WTC11 (cell line): ENCODE measurements at regions not wholly inside any gene's neighbourhood (a gene's known extent, or its start where the extent isn't known, plus 50 kb on each side); places are given as distances from the start of the nearest gene placed in this dataset.

Experiments
- ATAC-seq: fragments of 200-7000 bp; cut with Tn5 transposase; 2 replicates; pipeline ENCODE4 v1.10.0; 2021; ENCODE audit warnings: mild to moderate bottlenecking, moderate library complexity
- CTCF ChIA-PET: fragments of 300-600 bp; sonication (Branson Sonifier 250); formaldehyde crosslinking; loops from one replicate; lab custom pipeline; 2021; ENCODE audit warnings: antibody characterized with exemption; lab: Charles Lee
- POLR2A ChIA-PET: fragments of 350-600 bp; sonication (Branson Sonifier 250); formaldehyde crosslinking; loops from one replicate; lab custom pipeline; 2021; ENCODE audit warnings: antibody characterized with exemption; lab: Charles Lee
- DNase-seq: peaks from one replicate; pipeline ENCODE4 v3.0.0; 2021; ENCODE audit warnings: low spot score
- H3K27ac Mint-ChIP-seq: 2 replicates; pipeline ENCODE4 v1.8.0; 2021; ENCODE audit warnings: mixed read lengths
- H3K27me3 Mint-ChIP-seq: 2 replicates; pipeline ENCODE4 v1.8.0; 2021; ENCODE audit warnings: low read depth, mild to moderate bottlenecking, moderate library complexity, mixed read lengths
- H3K36me3 Mint-ChIP-seq: 2 replicates; pipeline ENCODE4 v1.8.0; 2021; ENCODE audit warnings: mixed read lengths
- H3K4me1 Mint-ChIP-seq: 2 replicates; pipeline ENCODE4 v1.8.0; 2022; ENCODE audit warnings: mixed read lengths
- H3K4me3 Mint-ChIP-seq: 2 replicates; pipeline ENCODE4 v1.8.0; 2021; ENCODE audit warnings: mild to moderate bottlenecking, moderate library complexity, mixed read lengths
- H3K9me3 Mint-ChIP-seq: 2 replicates; pipeline ENCODE4 v1.8.0; 2021; ENCODE audit warnings: mixed read lengths
- ESRRA ChIP-seq: sonication (generic); formaldehyde crosslinking; IDR thresholded peaks from 2 replicates; pipeline ENCODE4 v1.8.1; 2022; ENCODE audit warnings: mild to moderate bottlenecking, missing genetic modification reagents, borderline replicate concordance
- GTF2I ChIP-seq: fragments of 250-450 bp; sonication (Bioruptor Pico); conservative IDR thresholded peaks from 2 replicates; pipeline ENCODE4 v1.4.0; 2021; ENCODE audit warnings: mild to moderate bottlenecking
- IRF2 ChIP-seq: sonication (generic); formaldehyde crosslinking; IDR thresholded peaks from 2 replicates; pipeline ENCODE4 v1.8.0; 2022; ENCODE audit warnings: low read depth, missing genetic modification reagents, borderline replicate concordance
- JAZF1 ChIP-seq: fragments of 250-450 bp; sonication (Bioruptor Pico); IDR thresholded peaks from 2 replicates; pipeline ENCODE4 v1.9.0; 2021; ENCODE audit warnings: moderate library complexity, mild to moderate bottlenecking, inconsistent platforms
- NFE2L1 ChIP-seq: sonication (generic); formaldehyde crosslinking; IDR thresholded peaks from 2 replicates; pipeline ENCODE4 v1.8.1; 2023; ENCODE audit warnings: missing genetic modification reagents
- NFYB ChIP-seq: sonication (generic); formaldehyde crosslinking; conservative IDR thresholded peaks from 2 replicates; pipeline ENCODE4 v1.8.0; 2022; ENCODE audit warnings: low read depth, missing genetic modification reagents
- NR1H2 ChIP-seq: sonication (generic); formaldehyde crosslinking; IDR thresholded peaks from 2 replicates; pipeline ENCODE4 v1.9.0; 2021; ENCODE audit warnings: mild to moderate bottlenecking, moderate library complexity, missing genetic modification reagents
- NR2C2 ChIP-seq: sonication (generic); formaldehyde crosslinking; IDR thresholded peaks from 2 replicates; pipeline ENCODE4 v1.8.0; 2022; ENCODE audit warnings: mild to moderate bottlenecking, missing genetic modification reagents
- TCF7 ChIP-seq: sonication (generic); formaldehyde crosslinking; IDR thresholded peaks from 2 replicates; pipeline ENCODE4 v1.8.0; 2022; ENCODE audit warnings: mild to moderate bottlenecking, low read depth, missing genetic modification reagents, moderate library complexity
- ZNF121 ChIP-seq: sonication (generic); formaldehyde crosslinking; IDR thresholded peaks from 2 replicates; pipeline ENCODE4 v1.8.0; 2023; ENCODE audit warnings: missing genetic modification reagents
- ZNF219 ChIP-seq: sonication (generic); formaldehyde crosslinking; IDR thresholded peaks from 2 replicates; pipeline ENCODE4 v1.8.0; 2023; ENCODE audit warnings: missing genetic modification reagents, mild to moderate bottlenecking, borderline replicate concordance
- ZNF317 ChIP-seq: sonication (generic); formaldehyde crosslinking; IDR thresholded peaks from 2 replicates; pipeline ENCODE4 v1.8.1; 2023; ENCODE audit warnings: low read depth, mild to moderate bottlenecking, moderate library complexity, missing genetic modification reagents, borderline replicate concordance
- TF ChIP-seq, protein P1 (sequence below): sonication (generic); formaldehyde crosslinking; IDR thresholded peaks from 2 replicates; pipeline ENCODE4 v1.8.0; 2022; ENCODE audit warnings: mild to moderate bottlenecking, missing genetic modification reagents
- TF ChIP-seq, protein P2 (sequence below): sonication (generic); formaldehyde crosslinking; IDR thresholded peaks from 2 replicates; pipeline ENCODE4 v1.8.1; 2023; ENCODE audit warnings: mild to moderate bottlenecking, moderate library complexity, missing genetic modification reagents
- TF ChIP-seq, protein P3 (sequence below): sonication (generic); formaldehyde crosslinking; IDR thresholded peaks from 2 replicates; pipeline ENCODE4 v1.8.1; 2023; ENCODE audit warnings: mild to moderate bottlenecking, missing genetic modification reagents
- TF ChIP-seq, protein P4 (sequence below): fragments of 250-450 bp; sonication (Bioruptor Pico); IDR thresholded peaks from 2 replicates; pipeline ENCODE4 v1.9.0; 2021; ENCODE audit warnings: mild to moderate bottlenecking, borderline replicate concordance
- TF ChIP-seq, protein P5 (sequence below): sonication (generic); formaldehyde crosslinking; IDR thresholded peaks from 2 replicates; pipeline ENCODE4 v1.8.1; 2022; ENCODE audit warnings: missing genetic modification reagents, borderline replicate concordance
- TF ChIP-seq, protein P6 (sequence below): sonication (generic); formaldehyde crosslinking; IDR thresholded peaks from 2 replicates; pipeline ENCODE4 v1.8.1; 2023; ENCODE audit warnings: mild to moderate bottlenecking, missing genetic modification reagents, borderline replicate concordance

DNA sequence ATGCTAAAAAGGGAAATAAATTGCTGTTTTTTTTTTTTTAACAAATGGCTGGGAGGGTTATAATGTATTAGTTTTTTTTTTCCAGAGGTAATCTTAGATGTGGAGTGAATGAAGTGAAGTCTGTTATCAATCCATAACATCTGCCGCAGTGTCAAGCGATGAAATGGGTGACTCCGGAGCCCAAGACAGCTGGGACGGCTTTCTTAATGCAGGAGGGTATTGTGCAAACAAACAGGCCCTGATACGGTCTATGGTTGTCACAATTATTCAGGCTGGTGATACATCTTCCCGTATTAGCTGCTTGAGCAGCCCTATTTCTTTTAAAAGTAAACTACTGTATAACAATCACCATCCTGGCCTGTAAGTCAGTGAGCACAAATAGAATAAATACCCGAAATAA, 1231.2 kb downstream of the GATA3 start:
- no peaks in the 10 kb centered on the region for H3K27me3 Mint-ChIP-seq
- ATAC-seq (no peak), DNase-seq (no peak)
- no peak overlapping the region for H3K4me3 Mint-ChIP-seq
- TF ChIP-seq, protein P1, sequence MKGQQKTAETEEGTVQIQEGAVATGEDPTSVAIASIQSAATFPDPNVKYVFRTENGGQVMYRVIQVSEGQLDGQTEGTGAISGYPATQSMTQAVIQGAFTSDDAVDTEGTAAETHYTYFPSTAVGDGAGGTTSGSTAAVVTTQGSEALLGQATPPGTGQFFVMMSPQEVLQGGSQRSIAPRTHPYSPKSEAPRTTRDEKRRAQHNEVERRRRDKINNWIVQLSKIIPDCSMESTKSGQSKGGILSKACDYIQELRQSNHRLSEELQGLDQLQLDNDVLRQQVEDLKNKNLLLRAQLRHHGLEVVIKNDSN: no peak
- TF ChIP-seq NFYB (CRISPR knock-in tag) (no peak), NR2C2 (no peak), ESRRA (CRISPR knock-in tag) (no peak), TCF7 (no peak), IRF2 (CRISPR knock-in tag) (no peak), ZNF219 (no peak), NR1H2 (no peak)
- TF ChIP-seq, protein P2, sequence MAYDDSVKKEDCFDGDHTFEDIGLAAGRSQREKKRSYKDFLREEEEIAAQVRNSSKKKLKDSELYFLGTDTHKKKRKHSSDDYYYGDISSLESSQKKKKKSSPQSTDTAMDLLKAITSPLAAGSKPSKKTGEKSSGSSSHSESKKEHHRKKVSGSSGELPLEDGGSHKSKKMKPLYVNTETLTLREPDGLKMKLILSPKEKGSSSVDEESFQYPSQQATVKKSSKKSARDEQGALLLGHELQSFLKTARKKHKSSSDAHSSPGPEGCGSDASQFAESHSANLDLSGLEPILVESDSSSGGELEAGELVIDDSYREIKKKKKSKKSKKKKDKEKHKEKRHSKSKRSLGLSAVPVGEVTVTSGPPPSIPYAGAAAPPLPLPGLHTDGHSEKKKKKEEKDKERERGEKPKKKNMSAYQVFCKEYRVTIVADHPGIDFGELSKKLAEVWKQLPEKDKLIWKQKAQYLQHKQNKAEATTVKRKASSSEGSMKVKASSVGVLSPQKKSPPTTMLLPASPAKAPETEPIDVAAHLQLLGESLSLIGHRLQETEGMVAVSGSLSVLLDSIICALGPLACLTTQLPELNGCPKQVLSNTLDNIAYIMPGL (CRISPR knock-in tag): no peak
- TF ChIP-seq, protein P3, sequence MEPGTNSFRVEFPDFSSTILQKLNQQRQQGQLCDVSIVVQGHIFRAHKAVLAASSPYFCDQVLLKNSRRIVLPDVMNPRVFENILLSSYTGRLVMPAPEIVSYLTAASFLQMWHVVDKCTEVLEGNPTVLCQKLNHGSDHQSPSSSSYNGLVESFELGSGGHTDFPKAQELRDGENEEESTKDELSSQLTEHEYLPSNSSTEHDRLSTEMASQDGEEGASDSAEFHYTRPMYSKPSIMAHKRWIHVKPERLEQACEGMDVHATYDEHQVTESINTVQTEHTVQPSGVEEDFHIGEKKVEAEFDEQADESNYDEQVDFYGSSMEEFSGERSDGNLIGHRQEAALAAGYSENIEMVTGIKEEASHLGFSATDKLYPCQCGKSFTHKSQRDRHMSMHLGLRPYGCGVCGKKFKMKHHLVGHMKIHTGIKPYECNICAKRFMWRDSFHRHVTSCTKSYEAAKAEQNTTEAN: no peak
- H3K4me1 Mint-ChIP-seq: no peaks in the 10 kb centered on the region
- peaks cover 8% of the 10 kb centered on the region for H3K9me3 Mint-ChIP-seq
- ChIA-PET POLR2A (no interaction called here), CTCF (no interaction called here)
- no peak overlapping the region for H3K27ac Mint-ChIP-seq
- H3K36me3 Mint-ChIP-seq: no peaks in the 10 kb centered on the region

DNA sequence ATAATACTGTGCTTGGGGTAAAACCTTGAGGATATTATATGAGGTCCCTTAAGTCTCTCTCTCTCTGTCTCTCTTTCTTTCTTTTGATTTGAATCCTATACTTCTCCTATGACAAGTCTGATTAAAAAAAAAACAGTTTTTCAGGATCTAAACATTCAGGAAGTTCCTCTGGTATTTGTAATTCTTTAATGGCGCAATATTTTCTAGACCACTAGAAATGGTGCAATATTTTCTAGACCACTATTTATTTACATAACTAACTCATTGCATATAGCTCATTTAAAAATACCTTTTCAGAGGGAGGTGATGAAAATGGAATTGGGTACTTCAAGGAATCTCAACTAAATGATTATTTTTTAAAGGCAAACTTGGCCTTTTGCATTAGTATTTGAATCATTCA, 1235.3 kb downstream of the GATA3 start:
- POLR2A ChIA-PET: no interaction called here
- CTCF ChIA-PET: no interaction called here
- Mint-ChIP-seq H3K4me1 (peaks cover 9% of the 10 kb centered on the region), H3K4me3 (no peak overlapping the region), H3K9me3 (0 out of 2 replicates have a peak, but pooled peaks cover 3% of the 10 kb centered on the region), H3K36me3 (no peaks in the 10 kb centered on the region), H3K27ac (no peak overlapping the region), H3K27me3 (peaks cover 3% of the 10 kb centered on the region; the same call in 1 of the 2 replicates)
- ATAC-seq (no peak), DNase-seq (no peak)
- TF ChIP-seq NFE2L1 (CRISPR knock-in tag) (no peak), ZNF317 (CRISPR knock-in tag) (no peak), ZNF121 (CRISPR knock-in tag) (no peak), GTF2I (CRISPR knock-in tag) (no peak), JAZF1 (CRISPR knock-in tag) (no peak), NFYB (CRISPR knock-in tag) (no peak)
- TF ChIP-seq, protein P4, sequence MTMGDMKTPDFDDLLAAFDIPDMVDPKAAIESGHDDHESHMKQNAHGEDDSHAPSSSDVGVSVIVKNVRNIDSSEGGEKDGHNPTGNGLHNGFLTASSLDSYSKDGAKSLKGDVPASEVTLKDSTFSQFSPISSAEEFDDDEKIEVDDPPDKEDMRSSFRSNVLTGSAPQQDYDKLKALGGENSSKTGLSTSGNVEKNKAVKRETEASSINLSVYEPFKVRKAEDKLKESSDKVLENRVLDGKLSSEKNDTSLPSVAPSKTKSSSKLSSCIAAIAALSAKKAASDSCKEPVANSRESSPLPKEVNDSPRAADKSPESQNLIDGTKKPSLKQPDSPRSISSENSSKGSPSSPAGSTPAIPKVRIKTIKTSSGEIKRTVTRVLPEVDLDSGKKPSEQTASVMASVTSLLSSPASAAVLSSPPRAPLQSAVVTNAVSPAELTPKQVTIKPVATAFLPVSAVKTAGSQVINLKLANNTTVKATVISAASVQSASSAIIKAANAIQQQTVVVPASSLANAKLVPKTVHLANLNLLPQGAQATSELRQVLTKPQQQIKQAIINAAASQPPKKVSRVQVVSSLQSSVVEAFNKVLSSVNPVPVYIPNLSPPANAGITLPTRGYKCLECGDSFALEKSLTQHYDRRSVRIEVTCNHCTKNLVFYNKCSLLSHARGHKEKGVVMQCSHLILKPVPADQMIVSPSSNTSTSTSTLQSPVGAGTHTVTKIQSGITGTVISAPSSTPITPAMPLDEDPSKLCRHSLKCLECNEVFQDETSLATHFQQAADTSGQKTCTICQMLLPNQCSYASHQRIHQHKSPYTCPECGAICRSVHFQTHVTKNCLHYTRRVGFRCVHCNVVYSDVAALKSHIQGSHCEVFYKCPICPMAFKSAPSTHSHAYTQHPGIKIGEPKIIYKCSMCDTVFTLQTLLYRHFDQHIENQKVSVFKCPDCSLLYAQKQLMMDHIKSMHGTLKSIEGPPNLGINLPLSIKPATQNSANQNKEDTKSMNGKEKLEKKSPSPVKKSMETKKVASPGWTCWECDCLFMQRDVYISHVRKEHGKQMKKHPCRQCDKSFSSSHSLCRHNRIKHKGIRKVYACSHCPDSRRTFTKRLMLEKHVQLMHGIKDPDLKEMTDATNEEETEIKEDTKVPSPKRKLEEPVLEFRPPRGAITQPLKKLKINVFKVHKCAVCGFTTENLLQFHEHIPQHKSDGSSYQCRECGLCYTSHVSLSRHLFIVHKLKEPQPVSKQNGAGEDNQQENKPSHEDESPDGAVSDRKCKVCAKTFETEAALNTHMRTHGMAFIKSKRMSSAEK (CRISPR knock-in tag): no peak
- TF ChIP-seq, protein P5, sequence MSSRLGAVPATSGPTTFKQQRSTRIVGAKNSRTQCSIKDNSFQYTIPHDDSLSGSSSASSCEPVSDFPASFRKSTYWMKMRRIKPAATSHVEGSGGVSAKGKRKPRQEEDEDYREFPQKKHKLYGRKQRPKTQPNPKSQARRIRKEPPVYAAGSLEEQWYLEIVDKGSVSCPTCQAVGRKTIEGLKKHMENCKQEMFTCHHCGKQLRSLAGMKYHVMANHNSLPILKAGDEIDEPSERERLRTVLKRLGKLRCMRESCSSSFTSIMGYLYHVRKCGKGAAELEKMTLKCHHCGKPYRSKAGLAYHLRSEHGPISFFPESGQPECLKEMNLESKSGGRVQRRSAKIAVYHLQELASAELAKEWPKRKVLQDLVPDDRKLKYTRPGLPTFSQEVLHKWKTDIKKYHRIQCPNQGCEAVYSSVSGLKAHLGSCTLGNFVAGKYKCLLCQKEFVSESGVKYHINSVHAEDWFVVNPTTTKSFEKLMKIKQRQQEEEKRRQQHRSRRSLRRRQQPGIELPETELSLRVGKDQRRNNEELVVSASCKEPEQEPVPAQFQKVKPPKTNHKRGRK (CRISPR knock-in tag): no peak
- TF ChIP-seq, protein P1: no peak
- TF ChIP-seq, protein P6, sequence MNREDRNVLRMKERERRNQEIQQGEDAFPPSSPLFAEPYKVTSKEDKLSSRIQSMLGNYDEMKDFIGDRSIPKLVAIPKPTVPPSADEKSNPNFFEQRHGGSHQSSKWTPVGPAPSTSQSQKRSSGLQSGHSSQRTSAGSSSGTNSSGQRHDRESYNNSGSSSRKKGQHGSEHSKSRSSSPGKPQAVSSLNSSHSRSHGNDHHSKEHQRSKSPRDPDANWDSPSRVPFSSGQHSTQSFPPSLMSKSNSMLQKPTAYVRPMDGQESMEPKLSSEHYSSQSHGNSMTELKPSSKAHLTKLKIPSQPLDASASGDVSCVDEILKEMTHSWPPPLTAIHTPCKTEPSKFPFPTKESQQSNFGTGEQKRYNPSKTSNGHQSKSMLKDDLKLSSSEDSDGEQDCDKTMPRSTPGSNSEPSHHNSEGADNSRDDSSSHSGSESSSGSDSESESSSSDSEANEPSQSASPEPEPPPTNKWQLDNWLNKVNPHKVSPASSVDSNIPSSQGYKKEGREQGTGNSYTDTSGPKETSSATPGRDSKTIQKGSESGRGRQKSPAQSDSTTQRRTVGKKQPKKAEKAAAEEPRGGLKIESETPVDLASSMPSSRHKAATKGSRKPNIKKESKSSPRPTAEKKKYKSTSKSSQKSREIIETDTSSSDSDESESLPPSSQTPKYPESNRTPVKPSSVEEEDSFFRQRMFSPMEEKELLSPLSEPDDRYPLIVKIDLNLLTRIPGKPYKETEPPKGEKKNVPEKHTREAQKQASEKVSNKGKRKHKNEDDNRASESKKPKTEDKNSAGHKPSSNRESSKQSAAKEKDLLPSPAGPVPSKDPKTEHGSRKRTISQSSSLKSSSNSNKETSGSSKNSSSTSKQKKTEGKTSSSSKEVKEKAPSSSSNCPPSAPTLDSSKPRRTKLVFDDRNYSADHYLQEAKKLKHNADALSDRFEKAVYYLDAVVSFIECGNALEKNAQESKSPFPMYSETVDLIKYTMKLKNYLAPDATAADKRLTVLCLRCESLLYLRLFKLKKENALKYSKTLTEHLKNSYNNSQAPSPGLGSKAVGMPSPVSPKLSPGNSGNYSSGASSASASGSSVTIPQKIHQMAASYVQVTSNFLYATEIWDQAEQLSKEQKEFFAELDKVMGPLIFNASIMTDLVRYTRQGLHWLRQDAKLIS (CRISPR knock-in tag): no peak
